ENCODE measurements at regions not wholly inside any gene's neighbourhood (a gene's known extent, or its start where the extent isn't known, plus 50 kb on each side); places are given as distances from the start of the nearest gene placed in this dataset.

DNA sequence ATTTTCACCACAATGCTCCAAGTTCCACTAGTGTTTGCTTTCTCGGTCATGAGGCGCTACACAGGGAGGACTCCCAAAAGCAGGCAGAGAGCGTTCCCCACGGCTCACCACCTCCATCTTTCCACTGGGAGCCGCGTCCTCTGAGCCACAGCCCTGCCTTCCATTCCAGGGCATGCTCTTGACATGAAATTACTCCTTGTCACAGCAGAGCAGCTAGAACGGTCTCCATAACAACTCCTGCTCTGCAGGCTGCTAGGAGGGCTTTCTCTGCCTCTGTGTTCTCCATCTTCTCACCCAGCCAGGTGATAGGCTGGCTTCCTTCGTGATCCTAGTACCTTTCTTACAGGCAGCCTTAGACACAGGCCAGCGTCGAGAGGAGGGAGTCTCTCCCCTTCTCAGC, 171.8 kb upstream of the UBL3 start:
- H3K27me3 Mint-ChIP-seq, result peaks cover 26% of the 10 kb centered on the region
- CTCF ChIA-PET, result no interaction called here
- Histone ChIP-seq H3K9me3 (ENCODE audit: control extremely low read depth in 1 of 3, control insufficient read depth in 2 of 3, insufficient read depth in 1 of 3, low read length in 2 of 3) (no peaks in the 10 kb centered on the region), H3K4me3 (ENCODE audit: control extremely low read depth in 1 of 5, extremely low read depth in 1 of 5, insufficient read depth in 1 of 5, low read depth in 2 of 5, low read length in 4 of 5) (no peak overlapping the region), H3K36me3 (replicated peaks in 1 of 2; ENCODE audit: control extremely low read depth in 1 of 2, control insufficient read depth in 1 of 2, extremely low read depth in 1 of 2, insufficient read depth in 2 of 2, low read length in 1 of 2) (no peaks in the 10 kb centered on the region), H2AFZ (ENCODE audit: insufficient read depth, low read depth, low read length, poor library complexity, severe bottlenecking) (no peak overlapping the region), H4K20me1 (ENCODE audit: control insufficient read depth, insufficient read depth, low read length, poor library complexity, severe bottlenecking) (no peaks in the 10 kb centered on the region), H3K9ac (ENCODE audit: low read length) (no peak overlapping the region), H3K4me1 (ENCODE audit: control insufficient read depth in 2 of 2, insufficient read depth in 2 of 2, low read length in 2 of 2) (no peaks in the 10 kb centered on the region), H3K79me2 (ENCODE audit: control insufficient read depth, insufficient read depth, low read length) (no peaks in the 10 kb centered on the region), H3K4me2 (replicated peaks; ENCODE audit: low read depth, low read length, poor library complexity, severe bottlenecking) (no peak overlapping the region), H3K27me3 (replicated peaks in 1 of 4; ENCODE audit: control extremely low read depth in 1 of 4, control insufficient read depth in 3 of 4, insufficient read depth in 4 of 4, low read length in 3 of 4) (no peaks in the 10 kb centered on the region), H3K27ac (ENCODE audit: low read length in 2 of 2) (no peak overlapping the region)
- H3K9me3 Mint-ChIP-seq (ENCODE audit: insufficient read depth), result no peaks in the 10 kb centered on the region
- TF ChIP-seq EZH2 (IDR thresholded peaks at IDR 0.05; ENCODE audit: borderline replicate concordance, insufficient read depth, low read depth, low read length, poor library complexity, severe bottlenecking), result no peak
- TF ChIP-seq, protein P1, sequence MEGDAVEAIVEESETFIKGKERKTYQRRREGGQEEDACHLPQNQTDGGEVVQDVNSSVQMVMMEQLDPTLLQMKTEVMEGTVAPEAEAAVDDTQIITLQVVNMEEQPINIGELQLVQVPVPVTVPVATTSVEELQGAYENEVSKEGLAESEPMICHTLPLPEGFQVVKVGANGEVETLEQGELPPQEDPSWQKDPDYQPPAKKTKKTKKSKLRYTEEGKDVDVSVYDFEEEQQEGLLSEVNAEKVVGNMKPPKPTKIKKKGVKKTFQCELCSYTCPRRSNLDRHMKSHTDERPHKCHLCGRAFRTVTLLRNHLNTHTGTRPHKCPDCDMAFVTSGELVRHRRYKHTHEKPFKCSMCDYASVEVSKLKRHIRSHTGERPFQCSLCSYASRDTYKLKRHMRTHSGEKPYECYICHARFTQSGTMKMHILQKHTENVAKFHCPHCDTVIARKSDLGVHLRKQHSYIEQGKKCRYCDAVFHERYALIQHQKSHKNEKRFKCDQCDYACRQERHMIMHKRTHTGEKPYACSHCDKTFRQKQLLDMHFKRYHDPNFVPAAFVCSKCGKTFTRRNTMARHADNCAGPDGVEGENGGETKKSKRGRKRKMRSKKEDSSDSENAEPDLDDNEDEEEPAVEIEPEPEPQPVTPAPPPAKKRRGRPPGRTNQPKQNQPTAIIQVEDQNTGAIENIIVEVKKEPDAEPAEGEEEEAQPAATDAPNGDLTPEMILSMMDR (IDR thresholded peaks at IDR 0.05), result no peak
- intact Hi-C loops (cut with micrococcal nuclease), result no loop called here
- WGBS (ENCODE audit: insufficient coverage), result 96% methylated on average over 10 of the region's 10 CpGs
- no peaks in the 10 kb centered on the region for H3K4me1 Mint-ChIP-seq
- no peak for ATAC-seq (ENCODE audit: low read depth)
- no peak overlapping the region for H3K4me3 Mint-ChIP-seq
- H3K27ac Mint-ChIP-seq, result no peak overlapping the region
- DNase-seq, result no peak
- POLR2A ChIA-PET, result no interaction called here

DNA sequence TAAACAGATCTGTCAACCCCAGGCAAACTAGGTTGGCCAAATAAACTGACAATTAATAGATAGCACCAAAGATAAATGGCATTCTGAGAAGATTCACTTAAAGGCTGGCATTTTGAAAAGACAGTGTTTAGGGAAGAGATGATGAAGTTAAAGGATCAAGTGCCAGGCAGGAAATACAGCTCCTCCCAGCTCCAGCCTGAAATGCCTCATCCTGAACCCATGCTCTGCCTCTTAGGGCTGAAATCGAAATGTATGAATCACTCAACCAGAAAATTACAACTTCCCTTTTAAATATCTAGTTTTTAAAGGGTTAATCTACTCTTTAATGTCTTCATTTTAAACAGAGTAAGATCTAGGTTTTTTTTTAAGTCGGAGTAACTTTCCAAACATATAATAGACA, 171.2 kb upstream of the UBL3 start:
- POLR2A ChIA-PET, result no interaction called here
- Histone ChIP-seq H3K9ac (ENCODE audit: low read length) (no peak overlapping the region), H3K9me3 (ENCODE audit: control extremely low read depth in 1 of 3, control insufficient read depth in 2 of 3, insufficient read depth in 1 of 3, low read length in 2 of 3) (no peaks in the 10 kb centered on the region), H3K4me3 (ENCODE audit: control extremely low read depth in 1 of 5, extremely low read depth in 1 of 5, insufficient read depth in 1 of 5, low read depth in 2 of 5, low read length in 4 of 5) (no peak overlapping the region), H3K27me3 (replicated peaks in 1 of 4; ENCODE audit: control extremely low read depth in 1 of 4, control insufficient read depth in 3 of 4, insufficient read depth in 4 of 4, low read length in 3 of 4) (no peaks in the 10 kb centered on the region), H3K4me2 (replicated peaks; ENCODE audit: low read depth, low read length, poor library complexity, severe bottlenecking) (no peak overlapping the region), H2AFZ (ENCODE audit: insufficient read depth, low read depth, low read length, poor library complexity, severe bottlenecking) (no peak overlapping the region), H3K27ac (ENCODE audit: low read length in 2 of 2) (no peak overlapping the region), H3K4me1 (ENCODE audit: control insufficient read depth in 2 of 2, insufficient read depth in 2 of 2, low read length in 2 of 2) (no peaks in the 10 kb centered on the region), H3K79me2 (ENCODE audit: control insufficient read depth, insufficient read depth, low read length) (no peaks in the 10 kb centered on the region), H3K36me3 (replicated peaks in 1 of 2; ENCODE audit: control extremely low read depth in 1 of 2, control insufficient read depth in 1 of 2, extremely low read depth in 1 of 2, insufficient read depth in 2 of 2, low read length in 1 of 2) (no peaks in the 10 kb centered on the region), H4K20me1 (ENCODE audit: control insufficient read depth, insufficient read depth, low read length, poor library complexity, severe bottlenecking) (no peaks in the 10 kb centered on the region)
- H3K27ac Mint-ChIP-seq, result no peak overlapping the region
- no peak for TF ChIP-seq EZH2 (IDR thresholded peaks at IDR 0.05; ENCODE audit: borderline replicate concordance, insufficient read depth, low read depth, low read length, poor library complexity, severe bottlenecking)
- TF ChIP-seq, protein P1 (IDR thresholded peaks at IDR 0.05), result no peak
- DNase-seq (no peak), ATAC-seq (ENCODE audit: low read depth) (no peak)
- H3K27me3 Mint-ChIP-seq, result peaks cover 26% of the 10 kb centered on the region
- H3K9me3 Mint-ChIP-seq (ENCODE audit: insufficient read depth), result no peaks in the 10 kb centered on the region
- CTCF ChIA-PET, result no interaction called here
- intact Hi-C loops (cut with micrococcal nuclease), result no loop called here
- no peaks in the 10 kb centered on the region for H3K4me1 Mint-ChIP-seq
- no peak overlapping the region for H3K4me3 Mint-ChIP-seq
- no CpG with 5 or more reads among the region's 2 CpGs for WGBS (ENCODE audit: insufficient coverage)

Measured in B cell (primary cell).